Neutrophil (primary cell): ENCODE measurements at regions not wholly inside any gene's neighbourhood (a gene's known extent, or its start where the extent isn't known, plus 50 kb on each side); places are given as distances from the start of the nearest gene placed in this dataset.

Source experiments
- H3K27ac ChIP-seq: fragments of 200-600 bp; sonication (generic); 2 replicates; pipeline ENCODE4 v1.5.1; 2016; ENCODE audit warnings: mild to moderate bottlenecking, moderate library complexity
- H3K27me3 ChIP-seq: fragments of 200-600 bp; sonication (generic); 2 replicates; pipeline ENCODE4 v1.6.0; 2016; ENCODE audit warnings: mild to moderate bottlenecking
- H3K36me3 ChIP-seq: fragments of 200-600 bp; sonication (generic); 2 replicates; pipeline ENCODE4 v1.5.1; 2017
- H3K4me1 ChIP-seq, 2 experiments: fragments of 200-600 bp in 1 of 2; sonication (generic) in 1 of 2; 1 replicate in 1 of 2; 2 replicates in 1 of 2; pipeline versions ENCODE4 v1.5.1 to v1.6.1; 2013 to 2016; ENCODE audit warnings: low read depth in 1 of 2, low read length in 1 of 2, mild to moderate bottlenecking in 1 of 2, moderate library complexity in 1 of 2; ENCODE audit not compliant: control insufficient read depth in 1 of 2, insufficient read depth in 1 of 2
- H3K4me3 ChIP-seq, 2 experiments: fragments of 200-600 bp in 1 of 2; sonication (generic) in 1 of 2; 1 replicate in 1 of 2; 2 replicates in 1 of 2; pipeline ENCODE4 v1.5.1; 2013 to 2016; ENCODE audit warnings: low read depth in 1 of 2, low read length in 1 of 2, mild to moderate bottlenecking in 1 of 2, moderate library complexity in 1 of 2
- H3K9me3 ChIP-seq: fragments of 200-600 bp; sonication (generic); 2 replicates; pipeline ENCODE4 v1.5.1; 2016
- CTCF ChIP-seq: fragments of 200-600 bp; sonication (generic); IDR thresholded peaks from 2 replicates; pipeline ENCODE4 v1.5.1; 2016; ENCODE audit warnings: antibody characterized with exemption

- H3K27me3 ChIP-seq: no peaks in the 10 kb centered on the region
- H3K36me3 ChIP-seq: no peaks in the 10 kb centered on the region
- no peak overlapping the region for H3K27ac ChIP-seq
- H3K4me3 ChIP-seq: no peak overlapping the region
- H3K4me1 ChIP-seq: no peaks in the 10 kb centered on the region
- no peaks in the 10 kb centered on the region for H3K9me3 ChIP-seq
- no peak for TF ChIP-seq CTCF
Measured at GRCh38 chr1:172950528-172950927, 100.2 kb downstream of the TNFSF18 start.

GRCh38 chr1:172951730-172952365, 98.9 kb downstream of the TNFSF18 start:
- no peak overlapping the region for H3K27ac ChIP-seq
- H3K36me3 ChIP-seq: no peaks in the 10 kb centered on the region
- H3K27me3 ChIP-seq: no peaks in the 10 kb centered on the region
- H3K9me3 ChIP-seq: no peaks in the 10 kb centered on the region
- H3K4me1 ChIP-seq: no peaks in the 10 kb centered on the region
- TF ChIP-seq CTCF: no peak
- no peak overlapping the region for H3K4me3 ChIP-seq

GRCh38 chr1:172952516-172952915, 98.2 kb downstream of the TNFSF18 start:
- no peaks in the 10 kb centered on the region for H3K36me3 ChIP-seq
- TF ChIP-seq CTCF: no peak
- H3K27ac ChIP-seq: no peak overlapping the region
- H3K4me1 ChIP-seq: no peaks in the 10 kb centered on the region
- H3K27me3 ChIP-seq: no peaks in the 10 kb centered on the region
- H3K4me3 ChIP-seq: no peak overlapping the region
- no peaks in the 10 kb centered on the region for H3K9me3 ChIP-seq

- no peak overlapping the region for H3K4me3 ChIP-seq
- TF ChIP-seq CTCF: no peak
- H3K27ac ChIP-seq: no peak overlapping the region
- H3K27me3 ChIP-seq: no peaks in the 10 kb centered on the region
- no peaks in the 10 kb centered on the region for H3K9me3 ChIP-seq
- no peaks in the 10 kb centered on the region for H3K36me3 ChIP-seq
- no peaks in the 10 kb centered on the region for H3K4me1 ChIP-seq
Measured at GRCh38 chr1:172954476-172955150, 96.1 kb downstream of the TNFSF18 start.

- Histone ChIP-seq H3K9me3 (no peaks in the 10 kb centered on the region), H3K27ac (no peak overlapping the region), H3K4me1 (no peaks in the 10 kb centered on the region), H3K36me3 (no peaks in the 10 kb centered on the region), H3K27me3 (no peaks in the 10 kb centered on the region), H3K4me3 (no peak overlapping the region)
- TF ChIP-seq CTCF: no peak
Measured at GRCh38 chr1:172955161-172955815, 95.5 kb downstream of the TNFSF18 start.
